ENCODE measurements at regions not wholly inside any gene's neighbourhood (a gene's known extent, or its start where the extent isn't known, plus 50 kb on each side); places are given as distances from the start of the nearest gene placed in this dataset.

DNA sequence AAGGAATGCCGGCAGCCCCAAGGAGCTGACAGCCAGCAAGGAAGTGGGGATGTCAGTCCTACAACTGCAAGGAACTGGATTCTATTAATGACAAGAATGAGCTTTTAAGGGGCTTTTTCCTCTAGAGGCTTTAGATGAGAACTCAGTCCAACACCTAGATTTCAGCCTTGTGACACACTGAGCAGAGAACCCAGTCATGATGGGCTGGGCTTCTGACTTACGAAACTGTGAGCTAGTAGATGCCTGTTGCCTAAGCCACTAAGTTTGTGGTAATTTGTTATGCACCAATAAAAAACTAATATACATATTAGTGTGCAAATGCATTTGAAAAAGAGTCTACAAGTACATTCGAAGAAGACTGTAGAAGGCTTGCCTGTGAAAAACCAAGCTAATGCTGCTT, 263.3 kb downstream of the SOX4 start:
- H3K4me2 ChIP-seq (ENCODE audit: low read length) = peak overlapping the region; percentile 69

DNA sequence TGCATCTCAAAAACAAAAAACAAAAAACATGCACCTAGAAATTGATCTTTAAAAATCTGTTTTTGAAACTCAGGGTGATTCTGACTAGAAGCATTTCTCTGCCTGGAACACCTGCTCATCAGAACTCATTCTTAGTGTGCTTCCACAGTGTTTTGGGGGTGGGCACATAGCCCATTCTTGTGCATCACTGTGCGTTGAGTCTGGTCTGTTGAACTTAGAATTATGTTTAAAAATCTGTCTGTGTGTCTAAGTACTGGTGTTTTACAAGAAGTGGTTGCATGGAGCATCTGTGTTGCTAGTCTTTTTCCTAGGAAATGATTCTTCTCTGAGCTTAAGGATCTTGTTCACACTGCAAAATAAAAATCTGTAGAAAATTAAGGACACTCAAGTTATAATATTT, 264.5 kb downstream of the SOX4 start:
- H3K4me3 ChIP-seq (ENCODE audit: insufficient read depth, low read depth, low read length) = no peak overlapping the region
- H3K79me2 ChIP-seq (ENCODE audit: insufficient read depth, low read length) = no peaks in the 10 kb centered on the region
- no peak overlapping the region for H3K27ac ChIP-seq (ENCODE audit: low read depth, low read length)
- H2AFZ ChIP-seq (ENCODE audit: low read depth, low read length) = no peak overlapping the region
- no peak for FAIRE-seq
- no peak for DNase-seq (ENCODE audit: low read depth)
- Mint-ChIP-seq H3K27me3 (ENCODE audit: low read depth, unreplicated experiment) (no peaks in the 10 kb centered on the region), H3K4me1 (ENCODE audit: low read depth, unreplicated experiment) (peaks cover 12% of the 10 kb centered on the region), H3K27ac (ENCODE audit: unreplicated experiment) (no peak overlapping the region), H3K4me3 (ENCODE audit: unreplicated experiment) (no peak overlapping the region), H3K36me3 (ENCODE audit: low read depth, unreplicated experiment) (peaks cover 6% of the 10 kb centered on the region), H3K9me3 (ENCODE audit: unreplicated experiment) (no peaks in the 10 kb centered on the region)
- no peak overlapping the region for H3K9ac ChIP-seq (ENCODE audit: low read length)
- no peak overlapping the region for H3K4me2 ChIP-seq (ENCODE audit: low read length)
- H3K4me1 ChIP-seq (ENCODE audit: insufficient read depth, low read length) = peaks cover 18% of the 10 kb centered on the region
- TF ChIP-seq, protein P1, sequence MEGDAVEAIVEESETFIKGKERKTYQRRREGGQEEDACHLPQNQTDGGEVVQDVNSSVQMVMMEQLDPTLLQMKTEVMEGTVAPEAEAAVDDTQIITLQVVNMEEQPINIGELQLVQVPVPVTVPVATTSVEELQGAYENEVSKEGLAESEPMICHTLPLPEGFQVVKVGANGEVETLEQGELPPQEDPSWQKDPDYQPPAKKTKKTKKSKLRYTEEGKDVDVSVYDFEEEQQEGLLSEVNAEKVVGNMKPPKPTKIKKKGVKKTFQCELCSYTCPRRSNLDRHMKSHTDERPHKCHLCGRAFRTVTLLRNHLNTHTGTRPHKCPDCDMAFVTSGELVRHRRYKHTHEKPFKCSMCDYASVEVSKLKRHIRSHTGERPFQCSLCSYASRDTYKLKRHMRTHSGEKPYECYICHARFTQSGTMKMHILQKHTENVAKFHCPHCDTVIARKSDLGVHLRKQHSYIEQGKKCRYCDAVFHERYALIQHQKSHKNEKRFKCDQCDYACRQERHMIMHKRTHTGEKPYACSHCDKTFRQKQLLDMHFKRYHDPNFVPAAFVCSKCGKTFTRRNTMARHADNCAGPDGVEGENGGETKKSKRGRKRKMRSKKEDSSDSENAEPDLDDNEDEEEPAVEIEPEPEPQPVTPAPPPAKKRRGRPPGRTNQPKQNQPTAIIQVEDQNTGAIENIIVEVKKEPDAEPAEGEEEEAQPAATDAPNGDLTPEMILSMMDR (IDR thresholded peaks at IDR 0.05; ENCODE audit: insufficient read depth, low read depth, low read length) = no peak
- H3K27me3 ChIP-seq (ENCODE audit: insufficient read depth, low read length) = no peaks in the 10 kb centered on the region
- H3K36me3 ChIP-seq (ENCODE audit: insufficient read depth, low read length) = no peaks in the 10 kb centered on the region
- no peaks in the 10 kb centered on the region for H4K20me1 ChIP-seq (ENCODE audit: insufficient read depth, low read length)
- no peaks in the 10 kb centered on the region for H3K9me3 ChIP-seq (ENCODE audit: insufficient read depth, low read depth, low read length)

More for the DNA sequence above, 263.3 kb downstream of the SOX4 start:
- Mint-ChIP-seq H3K4me3 (ENCODE audit: unreplicated experiment) (no peak overlapping the region), H3K27me3 (ENCODE audit: low read depth, unreplicated experiment) (no peaks in the 10 kb centered on the region), H3K9me3 (ENCODE audit: unreplicated experiment) (no peaks in the 10 kb centered on the region), H3K36me3 (ENCODE audit: low read depth, unreplicated experiment) (peaks cover 3% of the 10 kb centered on the region), H3K27ac (ENCODE audit: unreplicated experiment) (no peak overlapping the region), H3K4me1 (ENCODE audit: low read depth, unreplicated experiment) (peaks cover 12% of the 10 kb centered on the region)
- DNase-seq (ENCODE audit: low read depth) (peak; percentile 64), FAIRE-seq (no peak)
- H3K4me3 ChIP-seq (ENCODE audit: insufficient read depth, low read depth, low read length) = no peak overlapping the region
- no peaks in the 10 kb centered on the region for H3K9me3 ChIP-seq (ENCODE audit: insufficient read depth, low read depth, low read length)
- peak overlapping the region; percentile 60 for H3K27ac ChIP-seq (ENCODE audit: low read depth, low read length)
- H3K36me3 ChIP-seq (ENCODE audit: insufficient read depth, low read length) = no peaks in the 10 kb centered on the region
- no peak overlapping the region for H2AFZ ChIP-seq (ENCODE audit: low read depth, low read length)
- no peaks in the 10 kb centered on the region for H3K27me3 ChIP-seq (ENCODE audit: insufficient read depth, low read length)
- peak overlapping the region; percentile 26 for H3K9ac ChIP-seq (ENCODE audit: low read length)
- peaks cover 18% of the 10 kb centered on the region for H3K4me1 ChIP-seq (ENCODE audit: insufficient read depth, low read length)
- H3K79me2 ChIP-seq (ENCODE audit: insufficient read depth, low read length) = no peaks in the 10 kb centered on the region
- TF ChIP-seq, protein P1 (IDR thresholded peaks at IDR 0.05; ENCODE audit: insufficient read depth, low read depth, low read length) = no peak
- TF ChIP-seq EZH2 (IDR thresholded peaks at IDR 0.05; ENCODE audit: insufficient read depth, low read length) = no peak
- no peaks in the 10 kb centered on the region for H4K20me1 ChIP-seq (ENCODE audit: insufficient read depth, low read length)

DNA sequence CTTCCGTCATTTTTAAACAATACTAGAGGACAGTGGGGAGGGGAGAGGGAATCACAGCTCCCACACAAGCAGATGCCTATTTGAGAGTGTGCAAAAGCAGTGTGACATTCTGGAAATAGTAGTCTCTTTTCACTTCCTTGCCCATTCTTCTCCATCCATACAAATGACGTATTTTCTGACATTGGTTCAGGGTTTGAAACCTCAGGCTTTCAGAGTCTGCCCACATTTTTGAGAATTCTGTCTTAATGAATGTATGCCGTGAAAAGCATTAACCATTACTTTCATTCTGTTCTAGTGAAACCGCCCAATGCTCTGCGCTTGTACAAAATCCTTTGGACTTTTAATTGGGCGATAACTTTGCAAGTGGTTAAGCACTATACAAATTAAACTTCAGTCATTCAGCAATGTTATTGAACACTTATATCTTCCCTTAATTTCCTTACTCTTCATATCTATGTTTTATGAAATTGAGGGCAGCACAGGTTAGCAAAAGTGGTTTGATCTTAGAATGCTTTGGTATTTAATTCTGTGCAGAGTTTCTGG, 265.7 kb downstream of the SOX4 start:
- no peaks in the 10 kb centered on the region for H3K27me3 ChIP-seq (ENCODE audit: insufficient read depth, low read length)
- H2AFZ ChIP-seq (ENCODE audit: low read depth, low read length) = no peak overlapping the region
- TF ChIP-seq, protein P1 (IDR thresholded peaks at IDR 0.05; ENCODE audit: insufficient read depth, low read depth, low read length) = no peak
- TF ChIP-seq EZH2 (IDR thresholded peaks at IDR 0.05; ENCODE audit: insufficient read depth, low read length) = no peak
- H3K9ac ChIP-seq (ENCODE audit: low read length) = no peak overlapping the region
- peaks cover 18% of the 10 kb centered on the region for H3K4me1 ChIP-seq (ENCODE audit: insufficient read depth, low read length)
- H3K4me2 ChIP-seq (ENCODE audit: low read length) = no peak overlapping the region
- FAIRE-seq = no peak
- Mint-ChIP-seq H3K9me3 (ENCODE audit: unreplicated experiment) (no peaks in the 10 kb centered on the region), H3K27me3 (ENCODE audit: low read depth, unreplicated experiment) (no peaks in the 10 kb centered on the region), H3K4me1 (ENCODE audit: low read depth, unreplicated experiment) (peaks cover 12% of the 10 kb centered on the region), H3K27ac (ENCODE audit: unreplicated experiment) (no peak overlapping the region), H3K4me3 (ENCODE audit: unreplicated experiment) (no peak overlapping the region), H3K36me3 (ENCODE audit: low read depth, unreplicated experiment) (peaks cover 6% of the 10 kb centered on the region)
- no peaks in the 10 kb centered on the region for H3K79me2 ChIP-seq (ENCODE audit: insufficient read depth, low read length)
- H3K4me3 ChIP-seq (ENCODE audit: insufficient read depth, low read depth, low read length) = no peak overlapping the region
- H3K9me3 ChIP-seq (ENCODE audit: insufficient read depth, low read depth, low read length) = no peaks in the 10 kb centered on the region
- H3K36me3 ChIP-seq (ENCODE audit: insufficient read depth, low read length) = no peaks in the 10 kb centered on the region
- H3K27ac ChIP-seq (ENCODE audit: low read depth, low read length) = no peak overlapping the region
- H4K20me1 ChIP-seq (ENCODE audit: insufficient read depth, low read length) = no peaks in the 10 kb centered on the region
- DNase-seq (ENCODE audit: low read depth) = no peak
